Epithelial cell of esophagus (primary cell): ENCODE measurements at regions not wholly inside any gene's neighbourhood (a gene's known extent, or its start where the extent isn't known, plus 50 kb on each side); places are given as distances from the start of the nearest gene placed in this dataset.

ENCODE experiments used
- DNase-seq: peaks from one replicate; pipeline ENCODE4 v3.0.0; 2010; ENCODE audit warnings: low read depth
- H3K4me3 ChIP-seq: 2 replicates; pipeline ENCODE4 v1.5.1; 2011; ENCODE audit warnings: mild to moderate bottlenecking, low read length, control low read depth
- TF ChIP-seq, protein P1 (sequence below): IDR thresholded peaks from 2 replicates; pipeline ENCODE4 v1.5.1; 2011; ENCODE audit warnings: low read depth, mild to moderate bottlenecking, low read length, control low read depth, inconsistent platforms; ENCODE audit not compliant: insufficient read depth; ENCODE audit errors: missing control alignments

DNA sequence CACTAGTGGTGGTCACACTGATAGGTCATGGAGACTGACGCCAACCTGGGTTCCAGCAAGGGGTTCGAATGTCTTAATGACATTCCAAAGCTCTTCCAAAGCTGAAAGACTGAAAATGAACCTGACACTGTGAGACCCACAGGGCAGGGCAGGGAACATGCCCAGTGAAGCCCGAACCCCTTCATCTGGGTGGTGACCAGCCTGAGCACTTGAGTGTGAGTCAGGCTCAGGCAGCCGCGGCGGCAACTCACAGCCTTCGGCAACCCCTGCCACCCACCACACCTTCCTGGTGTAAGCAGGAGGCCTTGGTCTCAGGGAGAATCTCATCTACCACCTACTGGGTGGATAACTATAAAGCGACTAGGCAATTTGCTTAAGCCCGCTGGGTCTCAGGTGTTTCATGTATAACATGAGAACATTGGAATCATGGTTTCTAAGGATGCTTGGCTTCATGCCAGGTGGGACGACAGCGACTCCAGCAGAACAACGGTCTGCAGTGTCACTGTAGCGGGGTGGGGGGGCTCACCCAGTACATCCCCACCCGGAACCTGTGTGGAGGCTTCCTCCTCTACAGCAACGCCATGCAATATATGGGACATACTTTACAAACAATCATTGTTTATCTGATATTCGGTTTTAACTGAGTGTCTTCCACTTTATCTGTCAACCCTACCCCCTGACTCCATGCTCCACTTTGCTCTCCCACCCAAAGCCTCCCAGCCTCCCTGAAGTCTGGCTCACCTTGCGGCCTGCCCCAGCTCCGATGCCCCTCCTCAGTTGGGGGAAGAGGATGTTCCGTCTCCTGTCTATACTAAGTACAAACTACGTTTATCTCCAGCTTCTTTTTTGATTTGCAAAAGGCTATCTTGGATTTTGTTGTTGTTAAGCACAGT is 125.0 kb upstream of the MEF2A start:
- TF ChIP-seq, protein P1, sequence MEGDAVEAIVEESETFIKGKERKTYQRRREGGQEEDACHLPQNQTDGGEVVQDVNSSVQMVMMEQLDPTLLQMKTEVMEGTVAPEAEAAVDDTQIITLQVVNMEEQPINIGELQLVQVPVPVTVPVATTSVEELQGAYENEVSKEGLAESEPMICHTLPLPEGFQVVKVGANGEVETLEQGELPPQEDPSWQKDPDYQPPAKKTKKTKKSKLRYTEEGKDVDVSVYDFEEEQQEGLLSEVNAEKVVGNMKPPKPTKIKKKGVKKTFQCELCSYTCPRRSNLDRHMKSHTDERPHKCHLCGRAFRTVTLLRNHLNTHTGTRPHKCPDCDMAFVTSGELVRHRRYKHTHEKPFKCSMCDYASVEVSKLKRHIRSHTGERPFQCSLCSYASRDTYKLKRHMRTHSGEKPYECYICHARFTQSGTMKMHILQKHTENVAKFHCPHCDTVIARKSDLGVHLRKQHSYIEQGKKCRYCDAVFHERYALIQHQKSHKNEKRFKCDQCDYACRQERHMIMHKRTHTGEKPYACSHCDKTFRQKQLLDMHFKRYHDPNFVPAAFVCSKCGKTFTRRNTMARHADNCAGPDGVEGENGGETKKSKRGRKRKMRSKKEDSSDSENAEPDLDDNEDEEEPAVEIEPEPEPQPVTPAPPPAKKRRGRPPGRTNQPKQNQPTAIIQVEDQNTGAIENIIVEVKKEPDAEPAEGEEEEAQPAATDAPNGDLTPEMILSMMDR, result no peak
- H3K4me3 ChIP-seq, result no peak overlapping the region
- no peak for DNase-seq

DNA sequence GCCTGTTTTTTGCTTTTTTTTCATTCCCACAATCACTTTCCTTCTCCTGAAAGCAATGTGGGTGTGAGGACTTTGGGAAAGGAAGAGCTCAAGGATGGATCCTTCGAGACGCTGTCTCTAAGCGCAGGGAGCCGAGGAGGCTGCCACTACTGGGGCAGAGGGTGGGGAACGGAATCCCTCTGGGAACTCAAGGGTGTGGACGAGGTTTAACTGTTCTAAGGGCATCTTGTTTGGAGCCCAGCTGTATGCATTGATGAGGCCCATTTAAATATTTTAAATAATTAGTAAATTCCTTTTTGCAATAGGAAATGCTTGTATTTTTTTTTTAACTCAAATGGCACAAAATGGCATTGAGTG is 124.4 kb upstream of the MEF2A start:
- TF ChIP-seq, protein P1, result no peak
- no peak overlapping the region for H3K4me3 ChIP-seq
- no peak for DNase-seq

- no peak for DNase-seq
- TF ChIP-seq, protein P1, result no peak
- no peak overlapping the region for H3K4me3 ChIP-seq
Measured at GRCh38 chr15:99441871-99442251, 123.9 kb upstream of the MEF2A start.

DNA sequence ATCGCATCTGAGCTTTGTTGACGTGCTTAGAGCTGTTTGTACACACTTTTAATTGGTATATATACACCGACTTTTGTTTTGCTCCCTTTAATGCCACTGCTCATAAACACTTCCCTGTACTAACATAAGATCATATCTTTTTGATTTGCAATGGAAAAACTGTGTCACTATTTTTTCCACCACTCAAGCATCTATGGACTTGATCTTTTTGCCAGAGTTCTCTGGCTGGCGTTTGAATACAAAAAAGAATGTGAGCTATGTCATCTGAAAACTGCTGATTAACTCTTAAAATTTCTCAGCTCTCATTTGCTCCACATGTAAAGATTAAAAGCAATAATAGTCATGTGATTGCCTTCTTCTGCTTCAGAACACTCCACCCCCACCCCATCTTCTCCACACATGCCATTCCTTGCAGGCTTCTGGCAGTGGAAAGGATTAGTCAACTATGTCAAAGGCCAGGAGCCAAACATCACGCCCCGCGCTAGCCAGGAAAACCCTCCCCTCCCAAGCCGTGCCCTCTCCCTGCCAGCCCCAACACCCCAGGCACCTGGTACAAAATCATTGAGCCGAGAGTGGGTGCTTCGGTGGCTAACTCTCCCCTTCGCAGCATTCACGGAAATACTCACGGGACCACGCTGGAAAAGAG is 123.4 kb upstream of the MEF2A start:
- no peak overlapping the region for H3K4me3 ChIP-seq
- TF ChIP-seq, protein P1, result no peak
- DNase-seq, result peak; percentile 80

DNA sequence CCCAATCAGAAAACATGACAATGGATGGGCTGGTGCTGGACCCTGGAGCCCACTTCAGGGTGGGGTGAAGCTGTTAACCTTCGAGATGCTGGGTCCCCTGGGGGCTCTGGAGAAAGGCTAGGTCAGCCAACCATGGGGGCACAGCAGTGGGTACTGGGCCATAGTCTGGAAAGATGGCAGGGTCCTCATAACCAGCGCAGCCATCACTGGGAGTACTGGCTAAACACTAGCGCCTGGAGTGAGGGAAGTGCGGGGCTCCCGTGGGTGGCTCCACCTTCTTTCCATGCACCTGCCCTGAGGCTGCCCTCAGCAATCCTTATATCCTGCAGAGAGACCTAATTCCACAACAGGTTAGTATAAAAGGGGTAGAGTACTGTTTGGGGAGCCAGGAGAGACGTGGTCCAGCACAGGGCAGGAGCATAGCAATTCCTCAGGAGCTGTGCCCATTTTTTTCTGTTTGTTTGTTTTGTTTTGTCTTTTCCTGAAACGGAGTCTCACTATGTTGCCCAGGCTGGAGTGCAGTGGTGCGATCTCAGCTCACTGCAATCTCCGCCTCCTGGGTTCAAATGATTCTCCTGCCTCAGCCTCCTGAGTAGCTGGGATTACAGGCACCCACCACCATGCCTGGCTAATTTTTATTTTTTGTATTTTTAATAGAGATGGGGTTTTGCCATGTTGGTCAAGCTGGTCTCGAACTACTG is 122.6 kb upstream of the MEF2A start:
- H3K4me3 ChIP-seq, result no peak overlapping the region
- DNase-seq, result no peak

DNA sequence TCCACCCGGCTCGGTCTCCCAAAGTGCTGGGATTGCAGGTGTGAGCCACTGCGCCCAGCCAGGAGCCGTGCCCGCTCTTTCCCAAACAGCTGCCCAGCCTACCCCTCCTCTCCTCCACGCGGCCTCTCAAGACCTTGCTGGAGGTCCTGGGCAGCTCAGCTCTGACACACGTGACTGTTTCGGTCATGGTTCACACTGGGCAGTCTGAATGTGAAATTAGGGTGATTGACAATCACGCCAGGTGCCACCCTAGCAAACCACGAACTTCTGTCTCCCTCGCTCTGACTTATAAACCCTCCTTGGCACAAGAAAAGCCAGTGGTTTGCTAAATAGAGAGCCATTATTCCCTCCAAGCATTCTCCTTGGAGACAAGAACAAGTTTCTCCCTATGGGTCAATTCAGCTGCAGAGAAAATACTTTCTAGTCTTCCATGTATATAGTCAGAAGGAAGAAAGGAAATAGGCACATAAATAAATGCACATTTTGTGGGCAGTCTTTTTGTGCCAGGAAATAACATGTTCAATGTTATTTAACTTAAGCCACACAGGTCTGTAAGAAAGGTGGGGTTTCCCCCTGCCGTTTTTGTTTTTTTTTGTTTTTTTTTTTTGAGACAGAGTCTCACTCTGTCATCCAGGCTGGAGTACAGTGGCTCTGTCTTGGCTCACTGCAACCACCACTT is 121.9 kb upstream of the MEF2A start:
- TF ChIP-seq, protein P1, result no peak
- no peak for DNase-seq
- H3K4me3 ChIP-seq, result no peak overlapping the region

More for the DNA sequence above, 122.6 kb upstream of the MEF2A start:
- TF ChIP-seq, protein P1, result no peak
